ENCODE measurements at regions not wholly inside any gene's neighbourhood (a gene's known extent, or its start where the extent isn't known, plus 50 kb on each side); places are given as distances from the start of the nearest gene placed in this dataset.

DNA sequence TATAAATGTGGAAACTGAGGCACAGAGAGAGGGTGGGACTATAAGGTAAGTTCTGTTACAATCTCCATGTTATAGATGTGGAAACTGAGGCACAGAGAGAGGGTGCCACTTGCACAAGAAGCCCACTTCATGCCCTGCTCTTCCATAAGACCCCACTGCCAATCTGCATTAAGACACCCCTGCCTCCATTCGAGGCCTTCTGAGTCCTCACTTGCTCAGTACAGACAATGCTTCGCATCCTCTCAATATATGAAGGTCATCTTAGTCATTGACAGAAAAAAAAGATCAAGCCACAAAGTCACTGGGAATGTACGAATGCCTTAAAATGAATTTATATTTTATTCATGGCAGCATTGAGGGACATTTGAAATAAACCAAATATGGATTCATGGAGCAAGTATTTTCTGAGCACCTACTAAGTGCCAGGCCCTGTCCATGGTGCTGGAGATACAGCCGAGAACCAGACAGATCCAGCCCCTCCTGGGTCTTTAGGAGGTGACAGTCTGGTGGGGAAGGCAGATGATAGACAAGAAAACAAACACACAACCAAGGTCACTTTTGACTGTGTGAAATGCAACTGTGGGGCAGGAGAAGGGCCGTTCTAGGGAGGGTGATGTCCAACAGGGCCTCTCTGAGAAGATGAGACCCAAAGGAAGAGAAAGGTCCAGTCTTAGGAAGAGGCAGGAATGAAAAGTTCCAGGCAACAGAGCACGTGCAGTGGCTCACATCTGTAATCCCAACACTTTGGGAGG is 92.5 kb upstream of the PTPN1 start:
- DNase-seq (ENCODE audit: low read depth in 2 of 2), result no peak
- H3K4me3 ChIP-seq (replicated peaks in 1 of 2; ENCODE audit: low read depth in 2 of 2, low read length in 2 of 2), result no peak overlapping the region
- TF ChIP-seq, protein P1, sequence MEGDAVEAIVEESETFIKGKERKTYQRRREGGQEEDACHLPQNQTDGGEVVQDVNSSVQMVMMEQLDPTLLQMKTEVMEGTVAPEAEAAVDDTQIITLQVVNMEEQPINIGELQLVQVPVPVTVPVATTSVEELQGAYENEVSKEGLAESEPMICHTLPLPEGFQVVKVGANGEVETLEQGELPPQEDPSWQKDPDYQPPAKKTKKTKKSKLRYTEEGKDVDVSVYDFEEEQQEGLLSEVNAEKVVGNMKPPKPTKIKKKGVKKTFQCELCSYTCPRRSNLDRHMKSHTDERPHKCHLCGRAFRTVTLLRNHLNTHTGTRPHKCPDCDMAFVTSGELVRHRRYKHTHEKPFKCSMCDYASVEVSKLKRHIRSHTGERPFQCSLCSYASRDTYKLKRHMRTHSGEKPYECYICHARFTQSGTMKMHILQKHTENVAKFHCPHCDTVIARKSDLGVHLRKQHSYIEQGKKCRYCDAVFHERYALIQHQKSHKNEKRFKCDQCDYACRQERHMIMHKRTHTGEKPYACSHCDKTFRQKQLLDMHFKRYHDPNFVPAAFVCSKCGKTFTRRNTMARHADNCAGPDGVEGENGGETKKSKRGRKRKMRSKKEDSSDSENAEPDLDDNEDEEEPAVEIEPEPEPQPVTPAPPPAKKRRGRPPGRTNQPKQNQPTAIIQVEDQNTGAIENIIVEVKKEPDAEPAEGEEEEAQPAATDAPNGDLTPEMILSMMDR (IDR thresholded peaks at IDR 0.05; ENCODE audit: low read depth, low read length), result no peak

DNA sequence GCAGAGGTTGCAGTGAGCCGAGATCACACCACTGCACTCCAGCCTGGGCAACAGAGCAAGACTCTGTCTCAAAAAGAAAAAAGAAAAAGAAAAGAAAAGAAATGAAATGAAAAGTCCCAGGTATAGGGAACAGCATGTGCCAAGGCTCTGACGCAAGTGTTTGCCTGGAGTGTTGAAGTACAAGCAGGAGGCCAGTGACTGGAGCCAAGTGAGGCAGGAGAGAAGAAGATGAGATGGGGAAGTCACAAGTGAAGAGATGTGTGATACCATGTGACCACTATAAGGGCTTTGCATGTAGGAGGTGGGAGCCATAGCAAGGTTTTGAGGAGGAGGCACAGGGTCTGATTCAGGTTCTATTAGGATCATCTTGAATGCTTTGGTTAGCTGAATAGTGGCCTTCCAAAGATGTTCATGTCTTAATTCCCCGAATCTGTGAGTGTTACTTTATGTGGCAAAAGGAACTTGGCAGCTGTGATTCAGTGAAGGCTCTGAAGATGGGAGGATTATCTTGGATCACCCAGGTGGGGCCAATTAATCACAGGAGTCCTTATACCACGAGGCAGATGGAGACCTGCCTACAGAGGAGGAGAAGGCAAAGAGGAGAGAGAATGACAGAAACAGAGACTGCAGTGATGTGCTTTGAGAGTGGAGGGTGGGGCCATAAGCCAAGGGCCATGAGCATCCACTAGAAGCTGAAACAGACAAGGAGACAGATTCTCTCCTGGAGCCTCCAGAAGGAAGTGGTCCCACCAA is 91.1 kb upstream of the PTPN1 start:
- H3K4me3 ChIP-seq (replicated peaks in 1 of 2; ENCODE audit: low read depth in 2 of 2, low read length in 2 of 2), result no peak overlapping the region
- TF ChIP-seq, protein P1 (IDR thresholded peaks at IDR 0.05; ENCODE audit: low read depth, low read length), result no peak
- no peak for DNase-seq (ENCODE audit: low read depth in 2 of 2)

- no peak overlapping the region for H3K4me3 ChIP-seq (replicated peaks in 1 of 2; ENCODE audit: low read depth in 2 of 2, low read length in 2 of 2)
- TF ChIP-seq, protein P1 (IDR thresholded peaks at IDR 0.05; ENCODE audit: low read depth, low read length), result no peak
- DNase-seq (ENCODE audit: low read depth in 2 of 2), result no peak
Measured at GRCh38 chr20:50420380-50420779, 89.8 kb upstream of the PTPN1 start.

DNA sequence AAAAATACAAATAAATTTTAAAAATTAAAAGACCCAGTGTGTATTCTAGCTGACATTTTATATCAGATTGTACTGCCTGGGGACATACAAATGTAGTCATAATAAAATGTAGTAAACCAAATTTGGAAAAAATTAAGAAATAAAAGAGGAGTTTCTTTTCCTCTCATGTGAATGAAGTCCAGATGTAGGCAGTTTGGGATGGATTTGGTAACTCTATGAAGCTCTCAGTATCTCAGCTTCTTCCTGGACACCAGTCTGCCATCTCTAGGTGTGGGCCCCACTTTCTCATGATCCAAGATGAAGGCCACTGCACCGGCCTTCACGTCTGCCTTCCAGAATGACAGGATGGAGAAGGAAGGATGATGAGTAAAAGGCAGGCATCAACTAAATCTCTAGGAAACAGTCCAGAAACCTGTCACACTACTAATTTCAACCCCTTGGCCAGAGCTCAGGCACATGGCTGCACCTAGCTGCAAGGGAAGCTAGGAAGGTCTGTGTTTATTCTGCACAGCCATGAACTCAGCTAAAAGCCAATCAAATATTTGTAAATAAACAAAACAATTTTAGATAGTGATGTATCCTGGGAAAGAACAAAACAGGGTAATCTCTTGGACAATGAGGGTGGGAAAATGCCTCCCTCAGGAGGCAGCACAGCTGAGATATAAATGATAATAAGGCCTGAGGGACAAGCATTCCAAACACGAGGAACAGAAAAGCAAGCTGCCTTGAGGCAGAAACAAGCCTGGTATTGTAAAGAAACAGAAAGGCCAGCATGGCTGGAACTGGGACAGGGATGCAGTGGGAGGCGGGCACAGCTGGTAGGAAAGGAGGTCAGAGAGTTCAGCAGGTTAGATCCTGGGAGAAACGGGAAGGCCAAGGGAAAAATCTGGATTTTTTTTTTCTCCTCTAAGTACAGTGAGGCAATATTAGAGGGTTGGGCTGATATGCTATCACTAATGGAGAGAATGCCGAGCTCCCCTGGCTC is 88.5 kb upstream of the PTPN1 start:
- DNase-seq (ENCODE audit: low read depth in 2 of 2), result no peak
- TF ChIP-seq, protein P1 (IDR thresholded peaks at IDR 0.05; ENCODE audit: low read depth, low read length), result no peak
- H3K4me3 ChIP-seq (replicated peaks in 1 of 2; ENCODE audit: low read depth in 2 of 2, low read length in 2 of 2), result no peak overlapping the region

GRCh38 chr20:50423758-50424157 is 86.4 kb upstream of the PTPN1 start:
- TF ChIP-seq, protein P1 (IDR thresholded peaks at IDR 0.05; ENCODE audit: low read depth, low read length), result no peak

DNA sequence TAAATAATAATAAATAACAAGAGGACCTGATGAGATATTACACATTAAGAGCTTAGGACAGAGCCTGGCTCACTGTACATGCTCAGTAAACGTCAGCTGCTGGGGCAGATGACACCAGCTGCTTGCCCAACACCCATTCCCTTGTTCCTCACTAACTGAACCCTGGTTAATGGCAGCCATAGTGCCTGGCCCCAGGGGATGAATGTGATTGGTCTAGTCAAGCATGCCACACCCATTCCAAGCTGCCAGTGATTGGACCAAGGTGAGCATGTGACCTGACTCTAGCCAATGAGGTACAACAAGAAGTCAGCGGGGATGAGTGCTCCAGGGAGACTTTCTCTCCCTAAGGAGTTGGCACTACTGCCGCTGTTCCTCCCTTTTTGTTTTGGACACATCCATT is 85.1 kb upstream of the PTPN1 start:
- H3K4me3 ChIP-seq (replicated peaks in 1 of 2; ENCODE audit: low read depth in 2 of 2, low read length in 2 of 2), result no peak overlapping the region
- DNase-seq (ENCODE audit: low read depth in 2 of 2), result no peak
- TF ChIP-seq, protein P1 (IDR thresholded peaks at IDR 0.05; ENCODE audit: low read depth, low read length), result no peak

More at GRCh38 chr20:50423758-50424157, 86.4 kb upstream of the PTPN1 start:
- H3K4me3 ChIP-seq (replicated peaks in 1 of 2; ENCODE audit: low read depth in 2 of 2, low read length in 2 of 2), result no peak overlapping the region
- no peak for DNase-seq (ENCODE audit: low read depth in 2 of 2)

Data from cardiac fibroblast (primary cell).